Cardiac septum (tissue), 1 donor: ENCODE measurements at regions not wholly inside any gene's neighbourhood (a gene's known extent, or its start where the extent isn't known, plus 50 kb on each side); places are given as distances from the start of the nearest gene placed in this dataset.
"Not testable (repeated sequence)": the region's sequence is repeated elsewhere in the genome, so short reads cannot be mapped to it uniquely, and the experiment has no call there.

Experiments used
- DNase-seq: peaks from one replicate; pipeline ENCODE4 v3.0.0-alpha.2; 2020; ENCODE audit warnings: low spot score
- intact Hi-C: fragments of 100-400 bp; cut with DNase I; formaldehyde crosslinking; loops from one replicate; pipeline ENCODE4 v1.14.0; 2022
- donor health status: DM: no; HTN: no; CAD: no.

DNA sequence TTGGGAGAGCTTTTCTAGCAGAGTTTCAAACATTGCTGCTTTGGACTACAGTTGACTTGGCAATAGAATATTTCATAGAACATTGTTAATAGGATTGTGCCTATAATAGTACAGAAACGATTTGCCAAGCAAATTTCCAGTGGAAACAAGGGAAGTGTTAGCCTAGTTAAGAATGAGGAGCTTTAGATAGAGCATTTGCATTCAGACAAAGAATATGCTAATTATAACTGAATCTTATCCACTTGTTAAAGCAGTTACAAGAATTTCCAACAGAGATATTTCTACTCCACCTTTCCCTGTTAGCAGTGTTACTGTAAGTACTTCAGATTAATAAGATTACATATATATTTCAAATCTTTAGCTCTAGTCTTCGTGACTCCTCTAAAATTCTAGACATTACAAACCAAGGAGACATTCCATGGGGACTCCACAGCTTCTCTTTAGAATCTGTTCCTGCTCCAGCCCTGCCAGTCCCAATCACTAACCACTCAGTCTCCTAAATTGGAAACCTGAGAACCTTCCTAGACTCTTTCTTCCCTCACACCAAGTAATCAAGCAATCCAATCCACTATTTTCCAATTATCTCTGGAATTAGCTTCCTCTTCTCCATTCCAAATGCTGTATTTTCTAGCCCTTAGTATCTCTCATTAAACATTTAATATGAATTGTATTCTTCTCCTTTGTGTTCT, 141.8 kb upstream of the PBX1 start:
- DNase-seq = no peak
- intact Hi-C loops = no loop called here

DNA sequence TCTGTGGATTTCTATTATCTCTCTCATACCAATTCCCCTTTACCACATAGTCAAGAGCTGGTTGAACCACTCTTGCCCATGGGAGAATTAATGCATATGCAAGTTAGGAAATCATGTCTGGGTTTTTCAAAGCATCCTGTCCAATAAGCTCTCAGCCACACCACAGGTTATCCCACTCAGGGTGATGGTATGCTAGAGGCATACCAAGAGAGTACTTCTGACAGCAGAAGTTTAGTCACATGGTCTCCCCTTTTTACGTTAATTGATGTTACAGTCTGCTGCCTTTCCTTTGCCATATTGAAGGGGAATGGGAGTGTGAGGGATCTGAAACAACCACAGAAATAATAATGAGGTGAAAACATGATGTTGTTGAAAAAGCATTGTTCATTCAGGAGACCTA, 135.8 kb upstream of the PBX1 start:
- intact Hi-C loops = no loop called here
- DNase-seq = no peak

DNA sequence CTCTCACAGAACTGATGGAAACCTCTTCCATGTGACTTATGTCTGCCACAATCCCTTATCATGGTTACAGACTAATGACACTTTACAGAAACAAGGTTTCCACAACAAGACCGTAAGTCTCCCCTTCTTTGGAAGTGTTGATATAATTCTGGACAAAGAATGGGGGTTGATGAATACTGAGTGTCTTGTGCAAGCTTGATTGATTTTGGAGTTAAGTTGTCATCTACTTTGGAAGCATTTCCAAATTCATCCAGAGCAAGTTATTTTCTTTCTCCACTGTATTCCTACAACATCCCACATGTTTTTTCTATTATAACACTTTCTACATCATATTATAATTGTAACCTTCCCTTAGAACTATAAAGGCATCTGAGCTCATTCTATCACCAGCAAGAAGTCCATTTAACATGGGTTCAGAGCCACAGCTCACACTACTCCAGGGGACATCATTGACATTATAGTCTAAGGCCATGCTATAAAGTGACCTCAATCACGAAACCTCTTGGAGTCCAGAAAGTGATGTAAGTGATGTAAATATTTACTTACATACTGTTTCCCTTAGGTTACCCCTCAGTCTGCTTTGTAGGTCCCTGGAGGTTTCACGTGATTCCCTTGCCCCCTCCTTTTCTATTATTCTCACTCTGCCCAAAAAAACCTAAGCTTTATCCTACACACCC, 125.7 kb upstream of the PBX1 start:
- no peak for DNase-seq
- intact Hi-C loops = no loop called here

DNA sequence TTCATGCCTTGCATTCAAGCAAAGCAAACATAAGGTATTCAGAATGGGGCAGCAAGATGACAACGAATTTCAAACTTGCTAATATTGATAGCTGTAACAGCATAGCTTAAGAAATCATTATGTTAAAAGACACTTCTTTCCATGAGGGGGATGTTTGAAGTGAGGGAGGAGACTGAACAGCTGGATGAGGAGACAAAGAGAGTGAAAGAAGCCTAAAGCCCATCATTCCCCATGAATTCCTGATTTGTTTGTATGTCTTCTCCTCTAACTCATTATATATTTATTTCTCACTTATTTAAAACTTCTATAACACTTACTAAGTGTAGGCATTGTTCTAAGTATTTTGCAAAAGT, 125.2 kb upstream of the PBX1 start:
- intact Hi-C loops = no loop called here
- DNase-seq = no peak

DNA sequence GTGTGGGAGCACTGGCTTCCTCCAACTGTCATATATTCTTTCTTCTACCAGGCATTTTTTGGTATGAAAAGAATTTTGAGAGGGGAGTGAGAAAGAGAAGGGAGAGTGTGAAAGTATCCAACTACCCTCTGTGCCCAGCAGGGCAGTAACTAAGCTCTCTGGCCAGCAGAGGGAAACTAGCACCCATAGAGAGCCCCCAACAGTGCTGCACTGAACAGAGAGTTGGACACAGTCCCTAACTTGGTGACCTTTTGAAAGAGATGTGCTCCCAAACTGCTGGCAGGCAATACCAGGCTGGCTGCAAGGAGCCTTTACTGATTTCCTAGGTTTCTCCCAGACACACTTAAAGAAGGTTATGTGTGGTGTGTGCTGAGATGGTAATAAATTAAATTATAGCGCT, 118.8 kb upstream of the PBX1 start:
- peak; percentile 76 for DNase-seq
- intact Hi-C loops = loop anchor here (2.0 to 10.0 kb wide), 3 partner anchors 177 to 475 kb away; no protein-coding TSS in a partner anchor

DNA sequence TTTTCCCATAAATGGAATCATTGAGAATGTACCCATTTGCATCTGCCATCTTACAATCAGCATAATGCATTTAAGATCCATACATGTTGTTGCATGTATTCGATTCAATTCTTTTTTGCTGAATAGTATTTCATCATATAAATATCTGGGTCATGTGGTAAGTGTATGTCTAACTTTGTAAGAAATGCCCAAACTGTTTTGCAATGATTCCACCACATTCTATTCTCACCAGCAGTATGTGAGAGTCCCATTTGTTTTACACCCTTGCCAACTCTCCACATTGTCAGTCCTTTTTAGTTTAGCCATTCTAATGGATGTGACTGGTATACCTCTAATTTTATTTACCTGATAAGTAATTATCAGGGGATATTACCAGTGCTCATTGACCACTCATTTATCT, 115.8 kb upstream of the PBX1 start:
- intact Hi-C loops = loop anchor here (5.0 to 10.0 kb wide), 2 partner anchors 174 to 472 kb away; no protein-coding TSS in a partner anchor
- DNase-seq = no peak

DNA sequence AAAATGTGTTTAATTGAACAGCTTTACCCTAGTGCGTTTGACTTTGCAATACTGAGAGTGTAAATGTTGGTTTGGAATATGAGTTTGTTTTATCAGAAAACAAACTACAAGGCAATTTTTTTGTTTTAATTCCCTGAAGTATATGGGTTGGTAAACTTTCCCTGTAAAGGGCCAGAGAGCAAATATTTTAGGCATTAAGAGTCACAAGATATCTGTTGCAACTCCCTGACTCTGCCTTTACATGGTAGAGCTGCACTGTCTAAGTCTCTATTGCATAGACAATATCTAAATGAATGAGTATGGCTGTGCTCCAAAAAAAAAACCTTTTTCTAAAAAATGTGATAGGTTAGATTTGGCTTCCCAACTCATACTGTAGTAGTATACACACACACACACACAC, 115.1 kb upstream of the PBX1 start:
- intact Hi-C loops = loop anchor here (5.0 to 10.0 kb wide), 2 partner anchors 173 to 471 kb away; no protein-coding TSS in a partner anchor
- DNase-seq = no peak

DNA sequence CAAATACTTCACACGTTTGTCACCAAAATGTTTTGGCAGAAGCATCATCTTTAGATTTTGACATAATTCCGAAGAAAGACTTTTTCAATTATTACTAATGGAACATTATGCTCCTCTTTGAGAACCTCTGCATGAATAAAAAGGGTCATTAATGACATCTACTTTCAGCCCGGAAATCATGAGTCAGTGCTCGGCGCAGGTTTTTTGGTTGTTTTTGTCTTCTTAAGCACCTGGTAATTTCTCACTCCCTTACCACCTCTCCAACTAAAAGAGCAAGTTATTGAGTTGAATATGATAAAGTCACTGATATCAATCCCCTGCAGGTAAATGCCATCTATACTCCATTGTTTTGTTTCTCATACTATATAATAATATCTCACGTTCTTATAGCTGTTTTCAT, 113.0 kb upstream of the PBX1 start:
- DNase-seq = no peak
- intact Hi-C loops = loop anchor here (10.0 kb wide), 1 partner anchor 469 kb away; no protein-coding TSS in a partner anchor

DNA sequence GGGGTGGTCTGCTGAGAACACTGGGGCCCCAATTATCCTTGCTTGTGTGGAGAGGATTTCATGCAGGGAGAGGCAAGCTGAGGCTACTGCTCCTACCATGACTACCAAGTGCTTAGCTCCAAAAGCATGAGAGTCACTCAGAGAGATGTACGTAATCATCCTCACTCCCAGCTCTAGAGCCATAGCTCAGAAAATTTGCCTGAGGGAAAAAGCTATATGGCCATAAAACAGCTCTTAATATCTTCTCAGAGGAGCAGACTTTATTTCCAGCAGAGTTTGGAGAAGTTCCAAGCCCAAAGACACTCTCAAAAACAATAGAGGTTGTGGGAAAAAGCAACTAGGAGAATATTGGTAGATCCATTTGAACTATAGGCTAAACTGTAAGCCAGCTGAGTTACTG, 106.4 kb upstream of the PBX1 start:
- intact Hi-C loops = loop anchor here (5.0 kb wide), 1 partner anchor 820 kb away; no protein-coding TSS in a partner anchor
- DNase-seq = no peak

DNA sequence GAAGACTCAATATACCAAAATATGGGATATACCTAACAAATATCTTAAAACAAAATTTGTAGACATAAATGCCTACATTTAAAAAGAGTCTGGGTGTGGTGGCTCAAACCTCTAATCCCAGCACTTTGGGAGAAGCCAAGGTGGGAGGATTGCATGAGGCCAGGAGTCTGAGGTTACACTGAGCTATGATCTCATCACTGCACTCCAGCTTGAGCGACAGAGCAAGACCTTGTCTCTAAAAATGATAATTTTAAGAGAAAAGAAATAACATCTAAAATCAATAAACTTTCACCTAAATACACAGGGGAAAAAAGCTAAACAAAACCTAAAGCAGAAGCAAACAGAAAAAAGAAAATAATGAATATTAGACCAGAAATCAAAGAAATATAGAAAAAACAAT, 102.7 kb upstream of the PBX1 start:
- no peak for DNase-seq
- intact Hi-C loops = no loop called here

DNA sequence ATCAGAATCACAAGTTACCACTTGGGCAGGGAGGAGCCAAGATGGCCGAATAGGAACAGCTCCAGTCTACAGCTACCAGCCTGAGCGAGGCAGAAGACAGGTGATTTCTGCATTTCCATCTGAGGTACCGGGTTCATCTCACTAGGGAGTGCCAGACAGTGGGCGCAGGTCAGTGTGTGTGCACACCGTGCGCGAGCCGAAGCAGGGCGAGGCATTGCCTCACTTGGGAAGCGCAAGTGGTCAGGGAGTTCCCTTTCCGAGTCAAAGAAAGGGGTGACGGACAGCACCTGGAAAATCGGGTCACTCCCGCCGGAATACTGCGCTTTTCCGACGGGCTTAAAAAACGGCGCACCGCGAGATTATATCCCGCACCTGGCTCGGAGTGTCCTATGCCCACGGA, 99.8 kb upstream of the PBX1 start:
- intact Hi-C loops, DNase-seq: not testable (repeated sequence)

DNA sequence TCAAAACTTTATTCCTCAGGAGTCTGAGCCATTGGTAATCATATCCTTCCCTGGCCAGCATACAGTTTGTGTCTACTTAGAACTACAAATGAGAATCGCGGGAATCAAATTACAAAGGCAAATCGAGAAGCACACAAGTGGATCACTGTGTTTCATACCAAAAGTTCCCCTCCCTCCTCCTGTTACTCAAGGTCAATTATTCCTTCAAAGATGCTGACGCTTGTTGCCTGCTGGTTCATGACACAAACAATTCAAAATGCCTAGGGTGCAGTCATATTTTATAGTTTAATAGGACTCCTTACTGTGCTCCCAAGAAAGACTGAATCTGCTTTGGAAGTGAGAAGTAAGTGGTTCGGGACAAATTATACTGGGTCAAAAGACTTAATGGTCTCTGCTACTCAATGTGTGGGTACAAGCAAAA, 93.0 kb upstream of the PBX1 start:
- intact Hi-C loops = no loop called here

DNA sequence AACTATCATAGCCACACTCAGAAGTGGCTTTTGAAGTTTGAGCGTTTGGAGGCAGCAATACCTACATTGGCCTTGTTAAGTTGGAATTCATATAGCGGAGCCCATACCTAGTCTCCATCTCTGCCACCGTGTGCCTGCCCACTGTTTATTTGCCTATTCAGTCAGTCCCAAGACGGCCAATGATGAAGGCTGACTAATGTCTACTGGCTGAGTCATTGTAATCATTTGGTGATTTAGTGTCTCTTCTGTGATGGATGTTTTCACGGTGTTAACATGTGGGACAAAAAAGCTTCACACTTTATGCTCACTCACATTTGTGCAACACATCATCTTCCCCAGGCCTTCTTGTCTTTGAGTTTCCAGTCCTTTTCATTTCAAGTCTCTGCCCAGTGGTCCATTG, 92.6 kb upstream of the PBX1 start:
- intact Hi-C loops = no loop called here
- DNase-seq = no peak

More for the DNA sequence above, 93.0 kb upstream of the PBX1 start:
- no peak for DNase-seq

DNA sequence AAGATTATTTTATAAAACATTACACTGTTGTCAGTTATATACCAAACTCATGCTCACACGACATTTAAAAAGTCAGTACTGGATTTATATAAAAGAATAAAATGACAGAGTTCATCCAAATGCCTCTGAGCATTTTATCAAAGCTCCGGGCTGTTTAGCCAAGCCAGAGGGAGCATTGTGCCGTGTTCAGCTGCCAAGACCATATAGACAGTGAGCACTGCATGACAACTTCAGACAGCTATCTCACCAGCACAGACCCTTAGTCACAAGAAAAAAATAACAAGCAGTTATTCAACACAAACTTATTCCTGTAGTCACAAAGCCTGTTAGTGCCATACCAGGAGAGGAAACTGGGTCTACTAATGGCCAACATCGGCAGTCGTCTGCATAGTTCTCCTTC, 88.0 kb upstream of the PBX1 start:
- no peak for DNase-seq
- intact Hi-C loops = no loop called here

DNA sequence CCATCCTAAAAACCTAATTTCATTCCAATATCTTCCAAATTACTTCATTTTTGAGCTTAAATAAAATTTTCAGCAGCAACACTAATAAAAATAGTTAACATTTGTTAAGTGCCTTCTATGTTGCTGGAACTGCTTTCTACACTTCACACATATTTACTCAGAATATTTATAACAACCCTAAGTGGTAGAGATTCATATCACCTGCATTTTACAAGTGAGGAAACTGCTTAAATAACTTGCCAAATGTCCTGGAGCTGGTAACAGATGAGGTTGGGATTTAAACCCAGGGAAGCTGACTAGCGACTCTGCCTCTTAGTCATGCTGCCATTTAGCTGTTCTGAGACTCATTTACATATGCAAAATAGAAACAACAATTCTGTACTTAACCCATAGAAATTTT, 86.1 kb upstream of the PBX1 start:
- intact Hi-C loops = no loop called here
- no peak for DNase-seq

DNA sequence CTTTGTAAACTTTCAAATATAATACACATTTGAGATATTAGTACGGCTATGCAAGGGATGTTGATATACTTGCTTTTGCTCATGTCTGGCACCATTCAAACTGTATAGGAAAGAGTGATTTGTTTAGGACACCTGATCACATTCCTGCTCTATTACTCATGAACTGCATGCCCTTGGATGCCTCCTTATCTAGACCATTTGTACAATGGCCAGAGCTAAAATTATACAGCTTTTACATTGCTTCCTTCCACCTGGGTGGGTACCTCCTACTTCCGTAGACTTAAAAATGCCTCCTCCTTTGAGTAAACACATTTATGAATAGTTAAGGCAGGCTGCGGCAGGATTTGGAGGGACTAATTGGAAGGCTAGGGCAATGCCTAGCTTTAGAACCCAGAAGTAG, 85.4 kb upstream of the PBX1 start:
- intact Hi-C loops = no loop called here
- no peak for DNase-seq

DNA sequence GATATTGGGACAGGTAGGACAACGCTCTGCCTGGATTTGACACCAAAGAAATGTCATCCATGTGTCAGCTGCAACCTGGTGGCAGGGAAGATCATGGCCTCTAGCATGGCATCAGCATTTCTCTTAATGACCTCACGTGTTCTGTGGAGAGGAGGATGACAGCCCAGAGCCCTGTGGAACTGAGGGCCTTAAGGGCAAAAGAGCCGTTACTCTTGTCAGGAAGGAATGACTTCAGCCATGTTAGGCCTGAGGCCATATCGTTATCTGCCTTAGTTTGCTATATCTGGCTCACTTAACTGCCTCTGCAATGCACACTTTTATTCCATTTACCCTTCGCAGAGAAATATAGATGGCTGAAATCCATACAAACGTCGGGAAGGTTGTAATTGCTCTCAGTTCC, 83.2 kb upstream of the PBX1 start:
- DNase-seq = no peak
- intact Hi-C loops = no loop called here

DNA sequence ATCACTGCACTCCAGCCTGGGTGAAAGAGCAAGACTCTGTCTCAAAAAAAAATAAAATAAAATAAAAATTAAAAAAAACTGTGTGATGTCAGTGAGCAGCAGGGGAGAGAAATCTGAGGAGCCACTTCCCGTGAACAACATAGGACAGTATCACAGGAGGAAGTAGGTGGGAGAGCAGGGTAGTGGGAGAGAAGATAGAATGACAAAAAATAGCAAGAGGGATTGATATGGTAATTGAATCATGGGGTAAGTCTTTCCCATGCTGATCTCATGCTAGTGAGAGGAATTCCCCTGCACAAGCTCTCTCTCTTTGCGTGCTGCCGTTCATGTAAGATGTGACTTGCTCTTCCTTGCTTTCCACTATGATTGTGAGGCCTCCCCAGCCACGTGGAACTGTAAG, 81.6 kb upstream of the PBX1 start:
- intact Hi-C loops = no loop called here

DNA sequence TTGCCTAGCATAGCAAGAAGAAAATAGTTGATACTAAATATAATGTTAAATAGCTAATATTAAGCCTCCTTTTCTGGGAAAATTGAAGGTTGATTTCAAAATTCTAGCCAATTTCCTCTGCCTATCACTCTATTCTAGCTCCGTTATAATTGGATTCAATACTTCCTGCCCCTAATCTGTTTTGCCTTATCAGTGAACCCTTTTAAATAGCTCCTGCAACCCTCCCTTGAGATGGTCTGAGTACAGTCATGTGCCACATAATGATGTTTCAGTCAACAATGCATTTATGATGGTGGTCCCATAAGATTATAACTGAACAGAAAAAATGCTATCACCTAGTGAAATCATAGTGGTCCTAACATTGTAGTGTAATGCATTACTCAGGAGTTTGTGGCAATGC, 79.7 kb upstream of the PBX1 start:
- intact Hi-C loops = no loop called here
- no peak for DNase-seq

More for the DNA sequence above, 81.6 kb upstream of the PBX1 start:
- no peak for DNase-seq

DNA sequence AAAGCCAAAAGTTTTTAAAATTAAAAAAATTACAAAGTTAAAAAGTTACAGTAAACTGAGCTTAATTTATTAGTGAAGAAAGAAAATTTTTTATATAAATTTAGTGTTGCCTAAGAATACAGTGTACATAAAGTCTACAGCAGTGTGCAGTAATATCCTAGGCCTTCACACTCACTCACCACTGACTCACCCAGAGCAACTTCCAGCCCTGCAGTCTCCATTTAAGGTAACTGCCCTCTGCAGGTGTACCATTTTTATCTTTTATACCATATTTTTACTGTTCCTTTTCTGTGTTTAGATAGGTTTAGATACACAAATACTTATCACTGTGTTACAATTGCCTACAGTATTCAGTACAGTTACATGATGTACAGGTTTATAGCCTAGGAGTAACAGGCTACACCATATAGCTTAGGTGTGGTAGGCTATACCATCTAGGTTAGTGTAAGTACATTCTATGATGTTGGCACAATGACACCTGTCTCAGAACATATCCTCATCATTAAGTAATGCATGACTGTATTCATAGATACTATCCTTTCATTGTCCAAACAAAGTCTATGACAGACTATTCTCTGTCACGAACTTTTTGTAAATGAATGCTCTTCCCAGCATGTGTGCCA, 78.6 kb upstream of the PBX1 start:
- DNase-seq = no peak
- intact Hi-C loops = no loop called here

DNA sequence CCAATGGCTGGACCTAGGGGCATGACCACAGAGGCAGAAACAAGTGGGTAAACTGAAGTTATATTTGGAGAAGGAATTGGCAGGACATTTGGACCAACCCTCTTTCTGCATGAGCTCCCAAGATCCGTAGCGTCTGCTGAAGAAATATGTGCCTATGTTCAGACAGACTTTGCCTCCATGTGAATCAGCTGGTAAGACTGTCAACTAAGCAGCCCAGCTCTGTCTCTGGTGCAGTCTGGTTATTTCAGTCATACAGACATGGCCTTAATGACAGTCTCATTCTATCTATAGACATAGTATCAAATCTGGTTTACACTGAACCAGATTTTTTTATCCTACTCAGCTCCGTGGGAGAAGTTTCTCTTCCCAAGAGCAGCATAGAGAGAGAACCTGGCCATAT, 63.1 kb upstream of the PBX1 start:
- intact Hi-C loops = no loop called here
- DNase-seq = no peak
